H9 (cell line): ENCODE measurements at regions not wholly inside any gene's neighbourhood (a gene's known extent, or its start where the extent isn't known, plus 50 kb on each side); places are given as distances from the start of the nearest gene placed in this dataset.
A peak's percentile ranks its signal among the peaks of the same experiment; 100 is the strongest.

Experiments
- DNase-seq: peaks from one replicate; pipeline ENCODE4 v3.0.0-alpha.2; 2017
- H2AFZ ChIP-seq: one replicate; pipeline ENCODE4 v1.6.1; 2013; ENCODE audit warnings: mild to moderate bottlenecking, low read length, control low read depth, moderate library complexity
- H2AK5ac ChIP-seq: 2 replicates; pipeline ENCODE4 v1.6.1; 2013; ENCODE audit warnings: low read length, control low read depth, mixed read lengths; ENCODE audit not compliant: insufficient read length
- H2BK120ac ChIP-seq: one replicate; pipeline ENCODE4 v1.6.1; 2013; ENCODE audit warnings: low read depth, mild to moderate bottlenecking, low read length, control low read depth, inconsistent platforms; ENCODE audit not compliant: poor library complexity, severe bottlenecking
- H2BK12ac ChIP-seq: 2 replicates; pipeline ENCODE4 v1.6.1; 2013; ENCODE audit warnings: low read length, control low read depth, mixed read lengths, low read depth; ENCODE audit not compliant: insufficient read length
- H2BK15ac ChIP-seq: 2 replicates; pipeline ENCODE4 v1.6.1; 2013; ENCODE audit warnings: low read depth, low read length, control low read depth
- H2BK20ac ChIP-seq: one replicate; pipeline ENCODE4 v1.6.1; 2013; ENCODE audit warnings: low read depth, mild to moderate bottlenecking, low read length, control low read depth, inconsistent platforms; ENCODE audit not compliant: poor library complexity, severe bottlenecking
- H2BK5ac ChIP-seq: 2 replicates; pipeline ENCODE4 v1.6.1; 2013; ENCODE audit warnings: low read length, control low read depth, mixed read lengths; ENCODE audit not compliant: insufficient read length
- H3K14ac ChIP-seq: 2 replicates; pipeline ENCODE4 v1.6.1; 2013; ENCODE audit warnings: low read length, control low read depth; ENCODE audit not compliant: insufficient read depth
- H3K18ac ChIP-seq: 2 replicates; pipeline ENCODE4 v1.6.1; 2013; ENCODE audit warnings: low read depth, mild to moderate bottlenecking, mixed read lengths, low read length, control low read depth; ENCODE audit not compliant: insufficient read length
- H3K23ac ChIP-seq: 2 replicates; pipeline ENCODE4 v1.6.1; 2013; ENCODE audit warnings: low read length, control low read depth, mixed read lengths, low read depth; ENCODE audit not compliant: insufficient read length
- H3K23me2 ChIP-seq: 2 replicates; pipeline ENCODE4 v1.6.1; 2013; ENCODE audit warnings: low read depth, mild to moderate bottlenecking, mixed read lengths, low read length, control low read depth; ENCODE audit not compliant: insufficient read length, poor library complexity, severe bottlenecking
- H3K27ac ChIP-seq: 2 replicates; pipeline ENCODE4 v1.5.1; 2013; ENCODE audit warnings: low read length, control low read depth, mixed read lengths, low read depth; ENCODE audit not compliant: insufficient read length
- H3K27me3 ChIP-seq: 2 replicates; pipeline ENCODE4 v1.6.1; 2013; ENCODE audit warnings: low read length, control low read depth, inconsistent platforms; ENCODE audit not compliant: insufficient read depth
- H3K4ac ChIP-seq: 2 replicates; pipeline ENCODE4 v1.6.1; 2013; ENCODE audit warnings: low read depth, mild to moderate bottlenecking, control low read depth, inconsistent platforms, low read length, moderate library complexity
- H3K4me1 ChIP-seq: 2 replicates; pipeline ENCODE4 v1.6.1; 2013; ENCODE audit warnings: low read length, control low read depth, inconsistent platforms; ENCODE audit not compliant: insufficient read depth
- H3K4me2 ChIP-seq: 2 replicates; pipeline ENCODE4 v1.6.1; 2013; ENCODE audit warnings: low read length, control low read depth, mixed read lengths; ENCODE audit not compliant: insufficient read length, insufficient read depth
- H3K56ac ChIP-seq: 2 replicates; pipeline ENCODE4 v1.6.1; 2013; ENCODE audit warnings: low read depth, mild to moderate bottlenecking, mixed read lengths, low read length, control low read depth; ENCODE audit not compliant: insufficient read length
- H3K79me1 ChIP-seq: 2 replicates; pipeline ENCODE4 v1.6.1; 2013; ENCODE audit warnings: low read depth, mild to moderate bottlenecking, moderate library complexity, low read length, control low read depth, inconsistent platforms; ENCODE audit not compliant: insufficient read depth, poor library complexity, severe bottlenecking
- H3K79me2 ChIP-seq: 2 replicates; pipeline ENCODE4 v1.6.1; 2013; ENCODE audit warnings: low read length, control low read depth, inconsistent platforms; ENCODE audit not compliant: insufficient read depth
- H3K9ac ChIP-seq: 2 replicates; pipeline ENCODE4 v1.6.1; 2013; ENCODE audit warnings: low read length, control low read depth, mixed read lengths; ENCODE audit not compliant: insufficient read length; ENCODE audit errors: extremely low read depth
- H3K9me3 ChIP-seq: one replicate; pipeline ENCODE4 v1.6.1; 2013; ENCODE audit warnings: low read depth, low read length, inconsistent platforms; ENCODE audit not compliant: control insufficient read depth
- H3T11ph ChIP-seq: one replicate; pipeline ENCODE4 v1.6.1; 2013; ENCODE audit warnings: mild to moderate bottlenecking, low read length, control low read depth, inconsistent platforms
- H4K20me1 ChIP-seq: one replicate; pipeline ENCODE4 v1.6.1; 2013; ENCODE audit not compliant: control insufficient read depth, insufficient read length, insufficient read depth
- H4K5ac ChIP-seq: 2 replicates; pipeline ENCODE4 v1.6.1; 2013; ENCODE audit warnings: low read depth, mild to moderate bottlenecking, mixed read lengths, low read length, control low read depth; ENCODE audit not compliant: insufficient read length
- H4K8ac ChIP-seq: replicated peaks from 2 replicates; pipeline ENCODE4 v1.6.1; 2013; ENCODE audit warnings: low read length, control low read depth, mixed read lengths, low read depth; ENCODE audit not compliant: insufficient read length
- H4K91ac ChIP-seq: 2 replicates; pipeline ENCODE4 v1.6.1; 2013; ENCODE audit warnings: low read depth, mild to moderate bottlenecking, moderate library complexity, mixed read lengths, low read length, control low read depth; ENCODE audit not compliant: insufficient read length
- H3K27ac Mint-ChIP-seq, 3 experiments: 2 replicates in 2 of 3; 3 replicates in 1 of 3; pipeline ENCODE4 v1.8.0; 2020 to 2021; ENCODE audit warnings: mixed read lengths in 3 of 3, mild to moderate bottlenecking in 1 of 3, moderate library complexity in 1 of 3
- H3K27me3 Mint-ChIP-seq: 2 replicates; pipeline ENCODE4 v1.8.0; 2021; ENCODE audit warnings: low read depth, mild to moderate bottlenecking, moderate library complexity, mixed read lengths
- H3K36me3 Mint-ChIP-seq, 3 experiments: 2 replicates in 2 of 3; 3 replicates in 1 of 3; pipeline ENCODE4 v1.8.0; 2020 to 2021; ENCODE audit warnings: low read depth in 3 of 3, mixed read lengths in 3 of 3; ENCODE audit not compliant: insufficient read depth in 1 of 3
- H3K4me1 Mint-ChIP-seq, 2 experiments: 2 replicates each; pipeline ENCODE4 v1.8.0; 2020; ENCODE audit warnings: mixed read lengths in 2 of 2
- H3K4me3 Mint-ChIP-seq, 2 experiments: 2 replicates in 1 of 2; 3 replicates in 1 of 2; pipeline ENCODE4 v1.8.0; 2020 to 2021; ENCODE audit warnings: mild to moderate bottlenecking in 2 of 2, mixed read lengths in 2 of 2, moderate library complexity in 1 of 2
- H3K9me3 Mint-ChIP-seq, 2 experiments: 2 replicates in 1 of 2; 3 replicates in 1 of 2; pipeline ENCODE4 v1.8.0; 2020; ENCODE audit warnings: mild to moderate bottlenecking in 2 of 2, mixed read lengths in 2 of 2, moderate library complexity in 1 of 2
- CTCF ChIP-seq: fragments of 200-600 bp; sonication (generic); conservative IDR thresholded peaks from 3 replicates; pipeline ENCODE4 v1.8.0; 2021; ENCODE audit warnings: antibody characterized with exemption, mild to moderate bottlenecking
- WGBS: extraction: QIAGEN DNeasy Blood & Tissue Kit; methylation state at CpG from one replicate; pipeline ENCODE4 v1.1.7; 2013; ENCODE audit warnings: missing lambda C conversion rate, low lambda C conversion rate, mixed read lengths; ENCODE audit not compliant: insufficient read length; ENCODE audit errors: extremely low coverage; 5-methylcytosine and 5-hydroxymethylcytosine counted together

GRCh38 chr11:112369916-112370315 is 109.3 kb upstream of the PLET1 start:
- whole genome bisulfite sequencing, result no CpG with 5 or more reads among the region's 5 CpGs
- Histone ChIP-seq H3K27me3 (no peaks in the 10 kb centered on the region), H3K56ac (no peak overlapping the region)

More at GRCh38 chr11:112369916-112370315, 109.3 kb upstream of the PLET1 start:
- H3K4me1 Mint-ChIP-seq, result peaks cover 0 to 5% of the 10 kb centered on the region in 2 experiments; a peak in 2 of 4 replicates
- 0 out of 7 replicates have a peak overlapping the region, but pooled peaks of 1 of the 3 experiments have one; percentile 8 for H3K27ac Mint-ChIP-seq
- no peaks in the 10 kb centered on the region for H3K4me1 ChIP-seq
- no peak for TF ChIP-seq CTCF
- no peak for DNase-seq
- H3K79me2 ChIP-seq, result no peaks in the 10 kb centered on the region
- H2BK120ac ChIP-seq, result peak overlapping the region; percentile 19
- no peak overlapping the region for H2BK15ac ChIP-seq
- peaks cover 7% of the 10 kb centered on the region for H3K27me3 Mint-ChIP-seq
- no peak overlapping the region for H4K5ac ChIP-seq
- H3K23me2 ChIP-seq, result no peaks in the 10 kb centered on the region
- no peak overlapping the region for H3K4me2 ChIP-seq
- no peak overlapping the region for H2AK5ac ChIP-seq
- no peak overlapping the region for H3K23ac ChIP-seq
- H4K20me1 ChIP-seq, result no peaks in the 10 kb centered on the region
- H3K79me1 ChIP-seq, result no peaks in the 10 kb centered on the region
- no peak overlapping the region for H2BK20ac ChIP-seq
- H4K91ac ChIP-seq, result no peak overlapping the region
- no peaks in the 10 kb centered on the region for H3K9me3 ChIP-seq
- no peak overlapping the region for H3K4ac ChIP-seq
- no peak overlapping the region for H3K4me3 Mint-ChIP-seq
- H3K36me3 Mint-ChIP-seq, result peaks cover 0 to 1% (median 0%) of the 10 kb centered on the region in 3 experiments; a peak in 1 of 7 replicates
- H4K8ac ChIP-seq, result no peak overlapping the region
- peaks cover 2 to 7% of the 10 kb centered on the region in 2 experiments; a peak in 3 of 5 replicates for H3K9me3 Mint-ChIP-seq
- no peak overlapping the region for H3K18ac ChIP-seq
- H2BK12ac ChIP-seq, result no peak overlapping the region
- no peak overlapping the region for H3K14ac ChIP-seq
- no peak overlapping the region for H2BK5ac ChIP-seq
- no peak overlapping the region for H2AFZ ChIP-seq
- no peak overlapping the region for H3K9ac ChIP-seq
- H3K27ac ChIP-seq, result no peak overlapping the region
- no peak overlapping the region for H3T11ph ChIP-seq
